Natural killer cell (primary cell): ENCODE measurements at regions not wholly inside any gene's neighbourhood (a gene's known extent, or its start where the extent isn't known, plus 50 kb on each side); places are given as distances from the start of the nearest gene placed in this dataset.

ENCODE experiments used
- ATAC-seq, 3 donors: fragments of 150-1000 bp in 2 of 3; fragments of 200-7000 bp in 1 of 3; cut with Tn5 transposase; 1 replicate in 1 of 3; 2 replicates in 2 of 3; pipeline ENCODE4 v1.10.0; 2021; ENCODE audit warnings: mild to moderate bottlenecking in 2 of 3, moderate library complexity in 2 of 3
- DNase-seq, 2 donors: peaks; one replicate each; pipeline versions ENCODE4 v3.0.0 to v3.0.0-alpha.2; 2013 to 2021; ENCODE audit warnings: mixed read lengths in 1 of 2
- H3K27ac ChIP-seq: one replicate; pipeline ENCODE4 v1.5.1; 2013; ENCODE audit warnings: mild to moderate bottlenecking, low read length
- H3K27me3 ChIP-seq: one replicate; pipeline ENCODE4 v1.6.1; 2013; ENCODE audit warnings: low read length; ENCODE audit not compliant: control insufficient read depth, insufficient read depth
- H3K36me3 ChIP-seq: one replicate; pipeline ENCODE4 v1.6.1; 2013; ENCODE audit warnings: low read length; ENCODE audit not compliant: control insufficient read depth, insufficient read depth
- H3K4me1 ChIP-seq: one replicate; pipeline ENCODE4 v1.6.1; 2013; ENCODE audit warnings: low read length; ENCODE audit not compliant: control insufficient read depth, insufficient read depth
- H3K4me3 ChIP-seq: one replicate; pipeline ENCODE4 v1.5.1; 2013; ENCODE audit warnings: low read length
- H3K9me3 ChIP-seq: one replicate; pipeline ENCODE4 v1.6.1; 2013; ENCODE audit warnings: low read length; ENCODE audit not compliant: control insufficient read depth, insufficient read depth
- H3K27ac Mint-ChIP-seq, 2 donors: one replicate each; pipeline ENCODE4 v1.8.0; 2022; ENCODE audit warnings: mild to moderate bottlenecking in 2 of 2, mixed read lengths in 2 of 2, moderate library complexity in 1 of 2
- H3K27me3 Mint-ChIP-seq, 2 donors: one replicate each; pipeline ENCODE4 v1.8.0; 2022; ENCODE audit warnings: low read depth in 2 of 2, mixed read lengths in 2 of 2
- H3K36me3 Mint-ChIP-seq: one replicate; pipeline ENCODE4 v1.8.0; 2022; ENCODE audit warnings: mixed read lengths
- H3K4me1 Mint-ChIP-seq, 2 donors: one replicate each; pipeline ENCODE4 v1.8.0; 2022; ENCODE audit warnings: mixed read lengths in 2 of 2
- H3K4me3 Mint-ChIP-seq: one replicate; pipeline ENCODE4 v1.8.0; 2022; ENCODE audit warnings: mild to moderate bottlenecking, moderate library complexity, mixed read lengths
- H3K9me3 Mint-ChIP-seq, 2 donors: one replicate each; pipeline ENCODE4 v1.8.0; 2022; ENCODE audit warnings: mixed read lengths in 2 of 2
- WGBS: methylation state at CpG from one replicate; pipeline ENCODE4 v1.1.7; 2013; ENCODE audit warnings: missing lambda C conversion rate; ENCODE audit not compliant: insufficient coverage; 5-methylcytosine and 5-hydroxymethylcytosine counted together
- intact Hi-C: fragments of 100-400 bp; cut with micrococcal nuclease; formaldehyde crosslinking; loops from one replicate; pipeline ENCODE4 v1.14.2; 2022
- TF ChIP-seq, protein P1 (sequence below): fragments of 200-600 bp; IDR thresholded peaks from one replicate; pipeline ENCODE4 v1.8.0; 2022; ENCODE audit warnings: antibody characterized with exemption

DNA sequence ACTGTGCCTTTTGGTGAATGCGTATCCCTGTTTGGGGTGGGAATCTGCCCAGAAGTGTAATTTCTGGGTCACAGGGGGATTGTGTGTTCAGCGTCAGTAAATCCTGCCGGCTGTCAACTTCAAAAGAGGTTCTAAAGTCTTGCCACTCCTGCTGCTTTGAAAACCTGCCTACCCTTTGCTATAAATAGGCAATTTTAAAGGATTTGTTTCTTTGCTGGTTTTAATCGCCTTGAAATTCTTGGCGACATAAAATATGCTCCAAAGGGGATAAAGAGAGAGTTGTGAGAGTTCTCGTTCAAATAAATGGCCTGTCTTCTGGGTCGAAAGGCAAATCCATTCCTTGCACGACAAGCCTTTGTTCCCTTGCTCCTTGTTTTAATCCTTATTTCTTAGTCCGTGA, 143.4 kb downstream of the IRF8 start:
- no peaks in the 10 kb centered on the region for H3K9me3 Mint-ChIP-seq
- Histone ChIP-seq H3K36me3 (no peaks in the 10 kb centered on the region), H3K4me1 (no peaks in the 10 kb centered on the region), H3K27ac (no peak overlapping the region), H3K4me3 (no peak overlapping the region), H3K9me3 (no peaks in the 10 kb centered on the region), H3K27me3 (no peaks in the 10 kb centered on the region)
- no peak overlapping the region for H3K27ac Mint-ChIP-seq
- TF ChIP-seq, protein P1, sequence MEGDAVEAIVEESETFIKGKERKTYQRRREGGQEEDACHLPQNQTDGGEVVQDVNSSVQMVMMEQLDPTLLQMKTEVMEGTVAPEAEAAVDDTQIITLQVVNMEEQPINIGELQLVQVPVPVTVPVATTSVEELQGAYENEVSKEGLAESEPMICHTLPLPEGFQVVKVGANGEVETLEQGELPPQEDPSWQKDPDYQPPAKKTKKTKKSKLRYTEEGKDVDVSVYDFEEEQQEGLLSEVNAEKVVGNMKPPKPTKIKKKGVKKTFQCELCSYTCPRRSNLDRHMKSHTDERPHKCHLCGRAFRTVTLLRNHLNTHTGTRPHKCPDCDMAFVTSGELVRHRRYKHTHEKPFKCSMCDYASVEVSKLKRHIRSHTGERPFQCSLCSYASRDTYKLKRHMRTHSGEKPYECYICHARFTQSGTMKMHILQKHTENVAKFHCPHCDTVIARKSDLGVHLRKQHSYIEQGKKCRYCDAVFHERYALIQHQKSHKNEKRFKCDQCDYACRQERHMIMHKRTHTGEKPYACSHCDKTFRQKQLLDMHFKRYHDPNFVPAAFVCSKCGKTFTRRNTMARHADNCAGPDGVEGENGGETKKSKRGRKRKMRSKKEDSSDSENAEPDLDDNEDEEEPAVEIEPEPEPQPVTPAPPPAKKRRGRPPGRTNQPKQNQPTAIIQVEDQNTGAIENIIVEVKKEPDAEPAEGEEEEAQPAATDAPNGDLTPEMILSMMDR, result no peak
- DNase-seq (no peak), ATAC-seq (no peak)
- intact Hi-C loops, result no loop called here
- H3K4me3 Mint-ChIP-seq, result no peak overlapping the region
- H3K36me3 Mint-ChIP-seq, result no peaks in the 10 kb centered on the region
- peaks cover 0 to 3% of the 10 kb centered on the region in 2 donors for H3K4me1 Mint-ChIP-seq
- 79% methylated on average over 7 of the region's 9 CpGs for WGBS
- peaks cover 30 to 34% of the 10 kb centered on the region in 2 donors for H3K27me3 Mint-ChIP-seq

DNA sequence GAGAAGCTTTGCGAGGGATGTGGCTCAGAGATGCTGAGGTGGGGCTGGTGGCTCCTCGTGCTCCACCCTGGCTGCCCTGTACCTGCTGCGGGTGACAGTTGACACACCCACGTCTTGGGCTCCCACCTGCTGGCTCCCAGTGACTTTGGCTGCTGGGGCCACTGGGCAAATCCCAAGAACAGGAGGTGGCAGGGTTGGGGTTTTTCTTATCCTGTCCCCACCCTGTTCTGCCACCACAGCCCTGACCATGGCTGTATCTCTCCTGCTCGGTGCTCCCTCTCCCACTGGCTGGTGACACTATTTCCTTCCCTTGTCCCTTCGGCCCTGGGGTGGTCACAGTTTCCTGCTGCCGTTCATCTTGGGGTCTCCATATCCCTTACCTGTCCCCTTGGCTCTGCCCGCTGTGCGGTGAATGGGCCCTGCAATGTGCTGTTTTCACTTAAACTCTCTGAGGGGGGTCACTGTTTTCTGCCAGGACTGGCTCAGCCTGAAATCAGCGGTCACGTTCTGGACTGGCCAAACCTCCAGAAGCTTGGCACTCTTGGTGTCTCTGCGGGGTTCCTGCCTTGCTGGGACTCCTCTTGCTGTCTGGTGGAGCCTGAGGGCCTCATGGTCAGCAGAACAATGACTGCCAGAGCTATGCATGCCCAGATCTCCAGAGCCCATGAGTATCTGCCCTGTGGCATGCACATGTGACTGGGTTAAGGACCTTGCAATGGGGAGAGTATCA, 144.2 kb downstream of the IRF8 start:
- Histone ChIP-seq H3K4me1 (no peaks in the 10 kb centered on the region), H3K36me3 (no peaks in the 10 kb centered on the region), H3K27ac (no peak overlapping the region), H3K9me3 (no peaks in the 10 kb centered on the region), H3K27me3 (no peaks in the 10 kb centered on the region), H3K4me3 (no peak overlapping the region)
- DNase-seq, result no peak
- WGBS, result 74% methylated on average over 12 of the region's 12 CpGs
- Mint-ChIP-seq H3K4me1 (peaks cover 0 to 3% of the 10 kb centered on the region in 2 donors), H3K4me3 (no peak overlapping the region), H3K36me3 (no peaks in the 10 kb centered on the region), H3K27me3 (peaks cover 29 to 42% of the 10 kb centered on the region in 2 donors), H3K27ac (no peak overlapping the region), H3K9me3 (no peaks in the 10 kb centered on the region)
- no peak for ATAC-seq
- TF ChIP-seq, protein P1, result no peak
- intact Hi-C loops, result no loop called here

GRCh38 chr16:86044241-86044671, 145.3 kb downstream of the IRF8 start:
- H3K27ac ChIP-seq, result no peak overlapping the region
- TF ChIP-seq, protein P1, result peak; percentile 52
- no peaks in the 10 kb centered on the region for H3K9me3 ChIP-seq
- intact Hi-C loops, result no loop called here
- 21% methylated on average over 11 of the region's 11 CpGs for WGBS
- no peaks in the 10 kb centered on the region for H3K36me3 ChIP-seq
- peaks cover 34 to 48% of the 10 kb centered on the region in 2 donors for H3K27me3 Mint-ChIP-seq
- H3K36me3 Mint-ChIP-seq, result no peaks in the 10 kb centered on the region
- DNase-seq, result peak; percentile 40 to 63
- H3K4me1 ChIP-seq, result no peaks in the 10 kb centered on the region
- H3K4me3 Mint-ChIP-seq, result no peak overlapping the region
- peaks cover 0 to 3% of the 10 kb centered on the region in 2 donors for H3K4me1 Mint-ChIP-seq
- H3K9me3 Mint-ChIP-seq, result no peaks in the 10 kb centered on the region
- ATAC-seq, result peak in 1 of 3 donors; percentile 55
- no peak overlapping the region for H3K4me3 ChIP-seq
- no peak overlapping the region for H3K27ac Mint-ChIP-seq
- H3K27me3 ChIP-seq, result no peaks in the 10 kb centered on the region
